MCF 10A (cell line): ENCODE measurements at regions not wholly inside any gene's neighbourhood (a gene's known extent, or its start where the extent isn't known, plus 50 kb on each side); places are given as distances from the start of the nearest gene placed in this dataset.

Experiments
- BruUV-seq: library from RNA; stranded (reverse); fragments of 400-500 nt; replicated peaks from 2 replicates; lab custom pipeline; 2021; lab: Mats Ljungman, UMichigan
- CTCF ChIA-PET: fragments of 300-600 bp; sonication (Branson Sonifier 250); formaldehyde crosslinking; extraction: SDS; loops from one replicate; lab custom pipeline; 2021; ENCODE audit warnings: antibody characterized with exemption, inconsistent platforms; lab: Yijun Ruan, JAX
- POLR2A ChIA-PET: fragments of 300-600, 350-650 bp; sonication (Branson Sonifier 250); formaldehyde crosslinking; extraction: SDS; loops from one replicate; lab custom pipeline; 2020; ENCODE audit warnings: antibody characterized with exemption, inconsistent platforms; lab: Yijun Ruan, JAX
- DNase-seq: peaks from one replicate; pipeline ENCODE4 v3.0.0-alpha.2; 2018; ENCODE audit not compliant: unreplicated experiment
- H3K27ac Mint-ChIP-seq: one replicate; pipeline ENCODE4 v1.8.0; 2022; ENCODE audit warnings: mild to moderate bottlenecking, low read depth, mixed read lengths; ENCODE audit not compliant: unreplicated experiment
- H3K27me3 Mint-ChIP-seq: one replicate; pipeline ENCODE4 v1.8.0; 2022; ENCODE audit warnings: mixed read lengths; ENCODE audit not compliant: insufficient read depth, unreplicated experiment
- H3K36me3 Mint-ChIP-seq: one replicate; pipeline ENCODE4 v1.8.0; 2022; ENCODE audit warnings: mild to moderate bottlenecking, moderate library complexity, mixed read lengths; ENCODE audit not compliant: insufficient read depth, unreplicated experiment
- H3K4me1 Mint-ChIP-seq: one replicate; pipeline ENCODE4 v1.8.0; 2022; ENCODE audit warnings: mixed read lengths; ENCODE audit not compliant: insufficient read depth, unreplicated experiment
- H3K4me3 Mint-ChIP-seq: one replicate; pipeline ENCODE4 v1.8.0; 2022; ENCODE audit warnings: mild to moderate bottlenecking, moderate library complexity, mixed read lengths; ENCODE audit not compliant: unreplicated experiment
- H3K9me3 Mint-ChIP-seq: one replicate; pipeline ENCODE4 v1.8.0; 2022; ENCODE audit warnings: mixed read lengths; ENCODE audit not compliant: unreplicated experiment
- CTCF ChIP-seq: fragments of 200-600 bp; IDR thresholded peaks from one replicate; pipeline ENCODE4 v1.8.0; 2022; ENCODE audit warnings: antibody characterized with exemption, mild to moderate bottlenecking; ENCODE audit not compliant: unreplicated experiment
- intact Hi-C: fragments of 100-400 bp; cut with micrococcal nuclease; formaldehyde crosslinking; loops from 2 replicates; pipeline ENCODE4 v1.14.1; 2022

- ChIA-PET POLR2A (interaction anchor here (0.6 to 0.7 kb wide), 2 partner anchors 900 to 1133 kb away, joined by 3 read pairs; no protein-coding TSS in a partner anchor), CTCF (no interaction called here)
- intact Hi-C loops: no loop called here
- Mint-ChIP-seq H3K27me3 (no peaks in the 10 kb centered on the region), H3K4me1 (no peaks in the 10 kb centered on the region), H3K36me3 (no peaks in the 10 kb centered on the region), H3K9me3 (no peaks in the 10 kb centered on the region), H3K4me3 (no peak overlapping the region), H3K27ac (no peak overlapping the region)
- TF ChIP-seq CTCF: no peak
- BruUV-seq: no TSS peak
- DNase-seq: no peak
Observed at GRCh38 chr3:182592747-182593146, 200.6 kb upstream of the ATP11B start.

- no peak for TF ChIP-seq CTCF
- DNase-seq: no peak
- intact Hi-C loops: no loop called here
- Mint-ChIP-seq H3K9me3 (no peaks in the 10 kb centered on the region), H3K27me3 (no peaks in the 10 kb centered on the region), H3K4me1 (no peaks in the 10 kb centered on the region), H3K27ac (no peak overlapping the region), H3K4me3 (no peak overlapping the region), H3K36me3 (no peaks in the 10 kb centered on the region)
- ChIA-PET CTCF (interaction anchor here (0.9 kb wide), 1 partner anchor 20 kb away, joined by 3 read pairs; no protein-coding TSS in a partner anchor), POLR2A (no interaction called here)
- BruUV-seq: no TSS peak
Observed at GRCh38 chr3:182596676-182597410, 196.5 kb upstream of the ATP11B start.

GRCh38 chr3:182597621-182598041, 195.7 kb upstream of the ATP11B start:
- Mint-ChIP-seq H3K4me3 (no peak overlapping the region), H3K27ac (no peak overlapping the region)
- CTCF ChIA-PET: no interaction called here

GRCh38 chr3:182601597-182601996, 191.7 kb upstream of the ATP11B start:
- no peak for TF ChIP-seq CTCF
- POLR2A ChIA-PET: no interaction called here
- H3K27ac Mint-ChIP-seq: no peak overlapping the region
- no peak for DNase-seq
- H3K9me3 Mint-ChIP-seq: no peaks in the 10 kb centered on the region
- H3K27me3 Mint-ChIP-seq: no peaks in the 10 kb centered on the region
- CTCF ChIA-PET: interaction anchor here (0.6 kb wide), 1 partner anchor 110 kb away, joined by 3 read pairs; no protein-coding TSS in a partner anchor
- no TSS peak for BruUV-seq
- no peaks in the 10 kb centered on the region for H3K36me3 Mint-ChIP-seq
- H3K4me3 Mint-ChIP-seq: no peak overlapping the region
- intact Hi-C loops: no loop called here
- H3K4me1 Mint-ChIP-seq: no peaks in the 10 kb centered on the region

More at GRCh38 chr3:182597621-182598041, 195.7 kb upstream of the ATP11B start:
- intact Hi-C loops: no loop called here
- no peaks in the 10 kb centered on the region for H3K9me3 Mint-ChIP-seq
- POLR2A ChIA-PET: no interaction called here
- BruUV-seq: no TSS peak
- no peaks in the 10 kb centered on the region for H3K36me3 Mint-ChIP-seq
- no peaks in the 10 kb centered on the region for H3K4me1 Mint-ChIP-seq
- DNase-seq: peak; percentile 14
- H3K27me3 Mint-ChIP-seq: no peaks in the 10 kb centered on the region
- TF ChIP-seq CTCF: no peak
